Right lobe of liver (tissue), 4 donors: ENCODE measurements at regions not wholly inside any gene's neighbourhood (a gene's known extent, or its start where the extent isn't known, plus 50 kb on each side); places are given as distances from the start of the nearest gene placed in this dataset.

Experiments
- POLR2A ChIP-seq: fragments of 450-650 bp; IDR thresholded peaks from one replicate; pipeline ENCODE4 v1.6.1; 2017; ENCODE audit warnings: antibody characterized with exemption, mild to moderate bottlenecking
- TF ChIP-seq, protein P1 (sequence below), 4 donors: fragments of 200-600 bp in 3 of 4; fragments of 450-650 bp in 1 of 4; IDR thresholded peaks; one replicate each; pipeline versions ENCODE4 v1.5.1 to v1.8.0; 2016 to 2022; ENCODE audit warnings: antibody characterized with exemption in 4 of 4, mild to moderate bottlenecking in 2 of 4
- donor health status: DM: no; HTN: no; CAD: no.
- donor health status: DM: no; HTN: no; CAD: no.
- donor health status: DM: no; HTN: yes; CAD: no.

DNA sequence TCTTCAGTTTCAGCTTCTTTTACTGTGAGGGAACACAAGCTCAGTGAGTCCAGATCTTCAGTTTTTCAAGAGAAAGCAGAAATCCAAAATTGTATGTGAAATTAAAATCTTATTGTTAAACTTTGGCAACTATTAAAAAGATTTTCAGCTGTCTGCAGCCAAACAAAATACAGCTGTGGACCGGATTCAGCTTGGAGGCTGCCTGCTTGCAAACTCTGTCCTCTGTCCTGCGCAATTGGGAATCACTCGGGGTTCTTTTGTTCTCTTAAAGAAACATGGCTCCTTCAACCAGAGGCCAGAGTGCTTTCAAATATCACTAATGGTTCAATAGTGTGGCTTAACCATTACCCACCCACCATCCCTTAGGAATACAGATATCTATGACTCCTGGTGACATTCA lies 201.2 kb downstream of the CHIC2 start:
- no peak for TF ChIP-seq POLR2A
- TF ChIP-seq, protein P1, sequence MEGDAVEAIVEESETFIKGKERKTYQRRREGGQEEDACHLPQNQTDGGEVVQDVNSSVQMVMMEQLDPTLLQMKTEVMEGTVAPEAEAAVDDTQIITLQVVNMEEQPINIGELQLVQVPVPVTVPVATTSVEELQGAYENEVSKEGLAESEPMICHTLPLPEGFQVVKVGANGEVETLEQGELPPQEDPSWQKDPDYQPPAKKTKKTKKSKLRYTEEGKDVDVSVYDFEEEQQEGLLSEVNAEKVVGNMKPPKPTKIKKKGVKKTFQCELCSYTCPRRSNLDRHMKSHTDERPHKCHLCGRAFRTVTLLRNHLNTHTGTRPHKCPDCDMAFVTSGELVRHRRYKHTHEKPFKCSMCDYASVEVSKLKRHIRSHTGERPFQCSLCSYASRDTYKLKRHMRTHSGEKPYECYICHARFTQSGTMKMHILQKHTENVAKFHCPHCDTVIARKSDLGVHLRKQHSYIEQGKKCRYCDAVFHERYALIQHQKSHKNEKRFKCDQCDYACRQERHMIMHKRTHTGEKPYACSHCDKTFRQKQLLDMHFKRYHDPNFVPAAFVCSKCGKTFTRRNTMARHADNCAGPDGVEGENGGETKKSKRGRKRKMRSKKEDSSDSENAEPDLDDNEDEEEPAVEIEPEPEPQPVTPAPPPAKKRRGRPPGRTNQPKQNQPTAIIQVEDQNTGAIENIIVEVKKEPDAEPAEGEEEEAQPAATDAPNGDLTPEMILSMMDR (IDR thresholded peaks at IDR 0.05), result no peak
